HCT116 (cell line): ENCODE measurements at regions not wholly inside any gene's neighbourhood (a gene's known extent, or its start where the extent isn't known, plus 50 kb on each side); places are given as distances from the start of the nearest gene placed in this dataset.

Source experiments
- ATAC-seq: fragments of 200-7000 bp; cut with Tn5 transposase; 2 replicates; pipeline ENCODE4 v1.9.1; 2020; ENCODE audit warnings: mild to moderate bottlenecking, moderate library complexity
- BruUV-seq: library from RNA; stranded (reverse); fragments of 400-500 nt; replicated peaks from 2 replicates; lab custom pipeline; 2021; lab: Mats Ljungman, UMichigan
- CTCF ChIA-PET: fragments of 300-600 bp; sonication (Branson Sonifier 250); formaldehyde crosslinking; loops from one replicate; lab custom pipeline; 2021; ENCODE audit warnings: antibody characterized with exemption; lab: Charles Lee
- POLR2A ChIA-PET: fragments of 300-600, 350-600 bp; sonication (Branson Sonifier 250); formaldehyde crosslinking; loops from one replicate; lab custom pipeline; 2021; ENCODE audit warnings: antibody characterized with exemption; lab: Charles Lee
- RAD21 ChIA-PET, 2 experiments: fragments of 300-600 bp; sonication (Branson Sonifier 250); formaldehyde crosslinking; loops; one replicate each; lab custom pipeline; 2023; ENCODE audit warnings: low total read pairs in 2 of 2; ENCODE audit not compliant: uncharacterized antibody in 2 of 2, unreplicated experiment in 2 of 2, low non-redundant PET in 1 of 2; lab: Charles Lee
- DNase-seq: peaks from one replicate; pipeline ENCODE4 v3.0.0-alpha.2; 2010; ENCODE audit warnings: low read depth, low spot score
- H2AFZ ChIP-seq: fragments of 200-600 bp; shearing (Covaris generic), sonication (generic); 2 replicates; pipeline ENCODE4 v1.6.1; 2017; ENCODE audit warnings: low read depth, mixed run types, mixed read lengths, antibody characterized with exemption, low read length; ENCODE audit not compliant: poor library complexity, severe bottlenecking
- H3K27ac ChIP-seq: 2 replicates; pipeline ENCODE4 v1.5.1; 2012; ENCODE audit warnings: low read depth, low read length
- H3K27me3 ChIP-seq: fragments of 200-600 bp; sonication (generic); 2 replicates; pipeline ENCODE4 v1.6.1; 2016; ENCODE audit warnings: mixed run types, low read length, mixed read lengths; ENCODE audit not compliant: insufficient read depth
- H3K36me3 ChIP-seq, 2 experiments: fragments of 200-500 bp in 1 of 2; fragments of 200-600 bp in 1 of 2; sonication (Bioruptor generic) in 1 of 2; sonication (generic) in 1 of 2; 2 replicates each; pipeline versions ENCODE4 v1.5.1 to v1.6.1; 2014 to 2016; ENCODE audit warnings: low read length in 2 of 2, inconsistent platforms in 1 of 2, mixed read lengths in 1 of 2, mixed run types in 1 of 2; ENCODE audit not compliant: insufficient read depth in 2 of 2, control insufficient read depth in 1 of 2
- H3K4me1 ChIP-seq, 2 experiments: fragments of 200-600 bp in 1 of 2; sonication (generic) in 1 of 2; 2 replicates each; pipeline versions ENCODE4 v1.5.1 to v1.6.1; 2012 to 2017; ENCODE audit warnings: low read length in 2 of 2, inconsistent platforms in 1 of 2, mild to moderate bottlenecking in 1 of 2, mixed read lengths in 1 of 2, mixed run types in 1 of 2, moderate library complexity in 1 of 2; ENCODE audit not compliant: insufficient read depth in 2 of 2, control insufficient read depth in 1 of 2
- H3K4me2 ChIP-seq: fragments of 200-600 bp; sonication (generic); 2 replicates; pipeline ENCODE4 v1.6.1; 2017; ENCODE audit warnings: mixed run types, low read length, mixed read lengths
- H3K4me3 ChIP-seq, 2 experiments: fragments of 200-600 bp in 1 of 2; sonication (generic) in 1 of 2; replicated peaks in 1 of 2; 2 replicates each; pipeline ENCODE4 v1.5.1; 2011 to 2016; ENCODE audit warnings: low read length in 2 of 2, control low read depth in 1 of 2, low read depth in 1 of 2, mild to moderate bottlenecking in 1 of 2, mixed read lengths in 1 of 2, mixed run types in 1 of 2
- H3K79me2 ChIP-seq: fragments of 200-600 bp; sonication (generic); 2 replicates; pipeline ENCODE4 v1.6.1; 2017; ENCODE audit warnings: mild to moderate bottlenecking, mixed run types, low read length, moderate library complexity, mixed read lengths; ENCODE audit not compliant: insufficient read depth
- H3K9ac ChIP-seq: fragments of 200-600 bp; sonication (generic); 2 replicates; pipeline ENCODE4 v1.6.1; 2016; ENCODE audit warnings: low read length, mixed read lengths
- H3K9me2 ChIP-seq: fragments of 200-600 bp; sonication (generic), shearing (Covaris generic); 2 replicates; pipeline ENCODE4 v1.6.1; 2017; ENCODE audit warnings: mixed run types, mild to moderate bottlenecking, moderate library complexity; ENCODE audit not compliant: insufficient read depth
- H3K9me3 ChIP-seq, 2 experiments: fragments of 200-500 bp in 1 of 2; fragments of 200-600 bp in 1 of 2; sonication (Bioruptor generic) in 1 of 2; sonication (generic) in 1 of 2; 2 replicates each; pipeline ENCODE4 v1.6.1; 2014 to 2017; ENCODE audit warnings: low read length in 2 of 2, mixed read lengths in 2 of 2, inconsistent platforms in 1 of 2, low read depth in 1 of 2, mild to moderate bottlenecking in 1 of 2, mixed run types in 1 of 2, moderate library complexity in 1 of 2; ENCODE audit not compliant: control insufficient read depth in 1 of 2, insufficient read depth in 1 of 2
- H4K20me1 ChIP-seq: fragments of 200-600 bp; sonication (generic), shearing (Covaris generic); 2 replicates; pipeline ENCODE4 v1.6.1; 2017; ENCODE audit warnings: mixed run types, mild to moderate bottlenecking, moderate library complexity; ENCODE audit not compliant: insufficient read depth
- ATF3 ChIP-seq: IDR thresholded peaks from 2 replicates; pipeline ENCODE4 v1.6.1; 2012
- CEBPB ChIP-seq: IDR thresholded peaks from 2 replicates; pipeline ENCODE4 v1.6.1; 2012; ENCODE audit warnings: low read depth
- EGR1 ChIP-seq: IDR thresholded peaks from 2 replicates; pipeline ENCODE4 v1.6.1; 2012; ENCODE audit warnings: low read depth
- ELF1 ChIP-seq: IDR thresholded peaks from 2 replicates; pipeline ENCODE4 v1.6.1; 2012; ENCODE audit warnings: low read depth, borderline replicate concordance
- EZH2 ChIP-seq: fragments of 200-600 bp; sonication (generic); IDR thresholded peaks from 2 replicates; pipeline ENCODE4 v1.6.1; 2017; ENCODE audit warnings: antibody characterized with exemption, mixed run types
- EZH2phosphoT487 ChIP-seq: fragments of 200-600 bp; IDR thresholded peaks from 2 replicates; pipeline ENCODE4 v1.6.1; 2018; ENCODE audit warnings: antibody characterized with exemption, borderline replicate concordance
- JUND ChIP-seq: IDR thresholded peaks from 2 replicates; pipeline ENCODE4 v1.6.1; 2012
- POLR2A ChIP-seq: IDR thresholded peaks from 2 replicates; pipeline ENCODE4 v1.7.0; 2011; ENCODE audit warnings: borderline replicate concordance; ENCODE audit not compliant: insufficient read depth, insufficient read length; ENCODE audit errors: extremely low read depth
- POLR2AphosphoS5 ChIP-seq: IDR thresholded peaks from 2 replicates; pipeline ENCODE4 v1.6.1; 2011; ENCODE audit warnings: mild to moderate bottlenecking, low read depth, low read length, moderate library complexity
- SIN3A ChIP-seq: IDR thresholded peaks from 2 replicates; pipeline ENCODE4 v1.6.1; 2012; ENCODE audit warnings: low read depth
- SP1 ChIP-seq: IDR thresholded peaks from 2 replicates; pipeline ENCODE4 v1.6.1; 2012; ENCODE audit warnings: low read depth
- SRF ChIP-seq: IDR thresholded peaks from 2 replicates; pipeline ENCODE4 v1.6.1; 2012; ENCODE audit warnings: low read depth
- TCF7L2 ChIP-seq: IDR thresholded peaks from 2 replicates; pipeline ENCODE4 v1.7.0; 2011; ENCODE audit warnings: borderline replicate concordance, inconsistent platforms; ENCODE audit not compliant: insufficient read depth, insufficient read length; ENCODE audit errors: extremely low read depth
- ZFX ChIP-seq: fragments of 450-650 bp; IDR thresholded peaks from 2 replicates; pipeline ENCODE4 v1.6.1; 2017
- ZNF274 ChIP-seq: fragments of 200-500 bp; sonication (Bioruptor generic); IDR thresholded peaks from 2 replicates; pipeline ENCODE4 v1.6.1; 2014; ENCODE audit warnings: mild to moderate bottlenecking, low read depth, low read length, inconsistent platforms
- intact Hi-C: fragments of 100-400 bp; cut with micrococcal nuclease; formaldehyde crosslinking; loops from 2 replicates; pipeline ENCODE4 v1.10.0; 2022
- TF ChIP-seq, protein P1 (sequence below), 3 experiments: fragments of 200-600 bp in 1 of 3; sonication (generic) in 1 of 3; IDR thresholded peaks in 2 of 3; conservative IDR thresholded peaks in 1 of 3; 2 replicates each; pipeline ENCODE4 v1.5.1; 2012 to 2017; ENCODE audit warnings: low read depth in 2 of 3, low read length in 2 of 3, antibody characterized with exemption in 1 of 3, borderline replicate concordance in 1 of 3, control low read depth in 1 of 3, mild to moderate bottlenecking in 1 of 3, mixed read lengths in 1 of 3, mixed run types in 1 of 3, moderate library complexity in 1 of 3; ENCODE audit not compliant: insufficient read depth in 1 of 3
- TF ChIP-seq, protein P2 (sequence below): IDR thresholded peaks from 2 replicates; pipeline ENCODE4 v1.6.1; 2012
- TF ChIP-seq, protein P3 (sequence below): IDR thresholded peaks from 2 replicates; pipeline ENCODE4 v1.6.1; 2011; ENCODE audit warnings: mild to moderate bottlenecking, low read length, moderate library complexity; ENCODE audit not compliant: insufficient replicate concordance; ENCODE audit errors: extremely low read depth
- TF ChIP-seq, protein P4 (sequence below): IDR thresholded peaks from 2 replicates; pipeline ENCODE4 v1.6.1; 2012; ENCODE audit warnings: low read depth

DNA sequence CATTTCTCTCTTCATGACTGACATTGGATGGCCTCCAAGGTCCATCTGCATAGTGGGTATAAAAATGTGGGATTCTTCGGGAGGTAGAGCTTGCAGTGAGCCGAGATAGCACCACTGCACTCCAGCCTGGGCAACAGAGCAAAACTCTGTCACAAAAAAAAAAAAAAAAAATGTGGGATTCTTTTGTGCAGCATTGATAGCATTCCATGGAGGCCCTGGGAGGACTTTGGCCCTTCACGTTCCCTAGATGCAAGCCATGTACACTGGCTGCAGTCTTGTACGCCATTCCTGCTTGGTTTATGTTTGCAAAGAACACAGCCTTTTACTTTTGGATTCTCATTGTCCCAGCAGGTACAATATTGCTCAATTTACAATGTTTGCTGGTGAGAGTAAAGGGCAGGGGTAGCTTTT, 157.8 kb downstream of the SLCO4C1 start:
- intact Hi-C loops: no loop called here
- DNase-seq: no peak
- POLR2A ChIA-PET: no interaction called here
- no peak overlapping the region for H3K9ac ChIP-seq
- no peaks in the 10 kb centered on the region for H3K9me2 ChIP-seq
- H3K27me3 ChIP-seq: no peaks in the 10 kb centered on the region
- no TSS peak for BruUV-seq
- no peaks in the 10 kb centered on the region for H3K36me3 ChIP-seq
- no peaks in the 10 kb centered on the region for H4K20me1 ChIP-seq
- RAD21 ChIA-PET: no interaction called here
- no peaks in the 10 kb centered on the region for H3K79me2 ChIP-seq
- CTCF ChIA-PET: no interaction called here
- no peak overlapping the region for H2AFZ ChIP-seq
- H3K4me3 ChIP-seq: no peak overlapping the region
- no peak for ATAC-seq
- no peak overlapping the region for H3K27ac ChIP-seq
- H3K9me3 ChIP-seq: no peaks in the 10 kb centered on the region
- no peaks in the 10 kb centered on the region for H3K4me1 ChIP-seq
- no peak overlapping the region for H3K4me2 ChIP-seq
- TF ChIP-seq TCF7L2 (no peak), POLR2A (no peak), CEBPB (no peak), SP1 (no peak), SIN3A (no peak), JUND (no peak), ZNF274 (no peak), EGR1 (no peak), ATF3 (no peak), SRF (no peak), ZFX (no peak), EZH2phosphoT487 (no peak), POLR2AphosphoS5 (no peak), EZH2 (no peak), ELF1 (no peak)
- TF ChIP-seq, protein P1, sequence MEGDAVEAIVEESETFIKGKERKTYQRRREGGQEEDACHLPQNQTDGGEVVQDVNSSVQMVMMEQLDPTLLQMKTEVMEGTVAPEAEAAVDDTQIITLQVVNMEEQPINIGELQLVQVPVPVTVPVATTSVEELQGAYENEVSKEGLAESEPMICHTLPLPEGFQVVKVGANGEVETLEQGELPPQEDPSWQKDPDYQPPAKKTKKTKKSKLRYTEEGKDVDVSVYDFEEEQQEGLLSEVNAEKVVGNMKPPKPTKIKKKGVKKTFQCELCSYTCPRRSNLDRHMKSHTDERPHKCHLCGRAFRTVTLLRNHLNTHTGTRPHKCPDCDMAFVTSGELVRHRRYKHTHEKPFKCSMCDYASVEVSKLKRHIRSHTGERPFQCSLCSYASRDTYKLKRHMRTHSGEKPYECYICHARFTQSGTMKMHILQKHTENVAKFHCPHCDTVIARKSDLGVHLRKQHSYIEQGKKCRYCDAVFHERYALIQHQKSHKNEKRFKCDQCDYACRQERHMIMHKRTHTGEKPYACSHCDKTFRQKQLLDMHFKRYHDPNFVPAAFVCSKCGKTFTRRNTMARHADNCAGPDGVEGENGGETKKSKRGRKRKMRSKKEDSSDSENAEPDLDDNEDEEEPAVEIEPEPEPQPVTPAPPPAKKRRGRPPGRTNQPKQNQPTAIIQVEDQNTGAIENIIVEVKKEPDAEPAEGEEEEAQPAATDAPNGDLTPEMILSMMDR (IDR thresholded peaks at IDR 0.05 in 2 of 3, conservative IDR thresholded peaks at IDR 0.05 in 1 of 3; ENCODE audit: borderline replicate concordance in 1 of 3, insufficient read depth in 1 of 3, low read depth in 2 of 3, low read length in 2 of 3): no peak
- TF ChIP-seq, protein P2, sequence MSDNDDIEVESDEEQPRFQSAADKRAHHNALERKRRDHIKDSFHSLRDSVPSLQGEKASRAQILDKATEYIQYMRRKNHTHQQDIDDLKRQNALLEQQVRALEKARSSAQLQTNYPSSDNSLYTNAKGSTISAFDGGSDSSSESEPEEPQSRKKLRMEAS: no peak
- TF ChIP-seq, protein P3, sequence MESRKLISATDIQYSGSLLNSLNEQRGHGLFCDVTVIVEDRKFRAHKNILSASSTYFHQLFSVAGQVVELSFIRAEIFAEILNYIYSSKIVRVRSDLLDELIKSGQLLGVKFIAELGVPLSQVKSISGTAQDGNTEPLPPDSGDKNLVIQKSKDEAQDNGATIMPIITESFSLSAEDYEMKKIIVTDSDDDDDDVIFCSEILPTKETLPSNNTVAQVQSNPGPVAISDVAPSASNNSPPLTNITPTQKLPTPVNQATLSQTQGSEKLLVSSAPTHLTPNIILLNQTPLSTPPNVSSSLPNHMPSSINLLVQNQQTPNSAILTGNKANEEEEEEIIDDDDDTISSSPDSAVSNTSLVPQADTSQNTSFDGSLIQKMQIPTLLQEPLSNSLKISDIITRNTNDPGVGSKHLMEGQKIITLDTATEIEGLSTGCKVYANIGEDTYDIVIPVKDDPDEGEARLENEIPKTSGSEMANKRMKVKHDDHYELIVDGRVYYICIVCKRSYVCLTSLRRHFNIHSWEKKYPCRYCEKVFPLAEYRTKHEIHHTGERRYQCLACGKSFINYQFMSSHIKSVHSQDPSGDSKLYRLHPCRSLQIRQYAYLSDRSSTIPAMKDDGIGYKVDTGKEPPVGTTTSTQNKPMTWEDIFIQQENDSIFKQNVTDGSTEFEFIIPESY: no peak
- TF ChIP-seq, protein P4, sequence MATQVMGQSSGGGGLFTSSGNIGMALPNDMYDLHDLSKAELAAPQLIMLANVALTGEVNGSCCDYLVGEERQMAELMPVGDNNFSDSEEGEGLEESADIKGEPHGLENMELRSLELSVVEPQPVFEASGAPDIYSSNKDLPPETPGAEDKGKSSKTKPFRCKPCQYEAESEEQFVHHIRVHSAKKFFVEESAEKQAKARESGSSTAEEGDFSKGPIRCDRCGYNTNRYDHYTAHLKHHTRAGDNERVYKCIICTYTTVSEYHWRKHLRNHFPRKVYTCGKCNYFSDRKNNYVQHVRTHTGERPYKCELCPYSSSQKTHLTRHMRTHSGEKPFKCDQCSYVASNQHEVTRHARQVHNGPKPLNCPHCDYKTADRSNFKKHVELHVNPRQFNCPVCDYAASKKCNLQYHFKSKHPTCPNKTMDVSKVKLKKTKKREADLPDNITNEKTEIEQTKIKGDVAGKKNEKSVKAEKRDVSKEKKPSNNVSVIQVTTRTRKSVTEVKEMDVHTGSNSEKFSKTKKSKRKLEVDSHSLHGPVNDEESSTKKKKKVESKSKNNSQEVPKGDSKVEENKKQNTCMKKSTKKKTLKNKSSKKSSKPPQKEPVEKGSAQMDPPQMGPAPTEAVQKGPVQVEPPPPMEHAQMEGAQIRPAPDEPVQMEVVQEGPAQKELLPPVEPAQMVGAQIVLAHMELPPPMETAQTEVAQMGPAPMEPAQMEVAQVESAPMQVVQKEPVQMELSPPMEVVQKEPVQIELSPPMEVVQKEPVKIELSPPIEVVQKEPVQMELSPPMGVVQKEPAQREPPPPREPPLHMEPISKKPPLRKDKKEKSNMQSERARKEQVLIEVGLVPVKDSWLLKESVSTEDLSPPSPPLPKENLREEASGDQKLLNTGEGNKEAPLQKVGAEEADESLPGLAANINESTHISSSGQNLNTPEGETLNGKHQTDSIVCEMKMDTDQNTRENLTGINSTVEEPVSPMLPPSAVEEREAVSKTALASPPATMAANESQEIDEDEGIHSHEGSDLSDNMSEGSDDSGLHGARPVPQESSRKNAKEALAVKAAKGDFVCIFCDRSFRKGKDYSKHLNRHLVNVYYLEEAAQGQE: no peak
